ENCODE measurements at regions not wholly inside any gene's neighbourhood (a gene's known extent, or its start where the extent isn't known, plus 50 kb on each side); places are given as distances from the start of the nearest gene placed in this dataset.

GRCh38 chr10:10363217-10363616, 654.5 kb upstream of the CELF2 start:
- DNase-seq = no peak
- TF ChIP-seq POLR2A (IDR thresholded peaks at IDR 0.05; ENCODE audit: low read length) (no peak), GATA1 (IDR thresholded peaks at IDR 0.05; ENCODE audit: low read depth, low read length) (no peak)

DNA sequence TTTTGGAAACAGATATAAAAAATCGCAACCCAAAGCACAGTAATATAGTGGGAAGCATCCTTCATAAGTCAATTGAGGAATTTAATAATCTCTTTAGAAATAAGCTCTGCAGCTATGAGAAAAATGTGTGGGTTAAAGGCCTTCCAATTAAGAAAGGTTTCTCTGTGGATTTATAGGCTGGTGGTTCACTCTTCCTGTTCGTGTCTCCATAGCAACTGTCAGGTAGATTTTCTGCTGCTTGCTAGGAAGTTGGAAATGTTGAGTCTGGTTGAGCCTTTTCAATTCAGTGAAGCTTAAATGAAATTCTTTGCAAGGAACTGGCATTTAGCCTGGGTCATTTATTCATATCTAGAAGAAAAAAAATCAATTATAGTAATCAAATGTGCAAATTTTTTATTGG, 652.8 kb upstream of the CELF2 start:
- TF ChIP-seq POLR2A (IDR thresholded peaks at IDR 0.05; ENCODE audit: low read length) (no peak), GATA1 (IDR thresholded peaks at IDR 0.05; ENCODE audit: low read depth, low read length) (no peak)

GRCh38 chr10:10365676-10366075, 652.0 kb upstream of the CELF2 start:
- no peak for DNase-seq
- TF ChIP-seq GATA1 (IDR thresholded peaks at IDR 0.05; ENCODE audit: low read depth, low read length) (no peak), POLR2A (IDR thresholded peaks at IDR 0.05; ENCODE audit: low read length) (no peak)

More for the DNA sequence above, 652.8 kb upstream of the CELF2 start:
- no peak for DNase-seq

GRCh38 chr10:10366836-10367235, 650.8 kb upstream of the CELF2 start:
- no peak for DNase-seq

DNA sequence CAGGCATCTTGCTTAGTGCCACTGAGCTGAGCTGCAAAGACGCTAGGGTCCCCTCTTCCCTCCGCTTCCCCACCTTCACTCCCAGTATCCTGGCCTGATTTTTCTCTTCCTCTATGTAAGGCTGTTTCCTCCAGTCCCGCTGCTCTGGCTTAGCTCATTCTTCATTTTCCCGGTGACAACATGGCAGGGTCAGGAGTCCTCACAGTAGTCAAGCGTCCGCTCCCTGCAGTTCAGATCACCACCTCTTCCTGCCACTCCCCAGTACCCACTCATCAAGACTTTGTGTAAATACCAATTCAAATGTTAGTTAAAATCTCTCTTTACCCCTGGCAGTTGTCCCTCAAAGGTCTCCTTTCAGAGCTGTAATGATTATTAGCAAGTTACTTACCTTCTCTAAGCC, 650.4 kb upstream of the CELF2 start:
- TF ChIP-seq GATA1 (IDR thresholded peaks at IDR 0.05; ENCODE audit: low read depth, low read length) (no peak), POLR2A (IDR thresholded peaks at IDR 0.05; ENCODE audit: low read length) (no peak)
- no peak for DNase-seq

More at GRCh38 chr10:10366836-10367235, 650.8 kb upstream of the CELF2 start:
- TF ChIP-seq GATA1 (IDR thresholded peaks at IDR 0.05; ENCODE audit: low read depth, low read length) = no peak
- TF ChIP-seq POLR2A (IDR thresholded peaks at IDR 0.05; ENCODE audit: low read length) = no peak

GRCh38 chr10:10368951-10369576, 648.6 kb upstream of the CELF2 start:
- TF ChIP-seq POLR2A (IDR thresholded peaks at IDR 0.05; ENCODE audit: low read length) (no peak), GATA1 (IDR thresholded peaks at IDR 0.05; ENCODE audit: low read depth, low read length) (no peak)
- DNase-seq = no peak

DNA sequence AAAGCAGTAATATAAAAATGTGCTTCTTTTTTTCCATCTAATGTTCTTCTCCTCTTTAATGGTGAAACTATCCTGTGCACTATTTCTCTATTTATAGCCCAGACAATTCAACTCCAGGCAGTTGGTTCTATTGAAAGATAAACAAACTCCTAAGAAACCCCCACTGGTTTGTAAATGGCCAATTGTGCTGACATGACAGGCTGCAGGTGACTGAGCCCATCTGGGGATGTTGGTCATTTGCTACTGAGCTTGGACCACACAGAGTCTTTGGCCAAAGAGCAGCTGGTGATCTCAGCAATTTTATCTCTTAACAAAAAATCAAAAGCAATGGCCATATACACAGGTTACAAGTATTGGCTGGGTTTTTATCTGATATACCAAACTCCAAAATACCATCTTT, 631.8 kb upstream of the CELF2 start:
- no peak for DNase-seq
- no peak for TF ChIP-seq POLR2A (IDR thresholded peaks at IDR 0.05; ENCODE audit: low read length)
- no peak for TF ChIP-seq GATA1 (IDR thresholded peaks at IDR 0.05; ENCODE audit: low read depth, low read length)

- no peak for DNase-seq
- TF ChIP-seq GATA1 (IDR thresholded peaks at IDR 0.05; ENCODE audit: low read depth, low read length) = no peak
- no peak for TF ChIP-seq POLR2A (IDR thresholded peaks at IDR 0.05; ENCODE audit: low read length)
Observed at GRCh38 chr10:10389182-10389581, 628.5 kb upstream of the CELF2 start.

GRCh38 chr10:10392511-10392910, 625.2 kb upstream of the CELF2 start:
- no peak for DNase-seq
- TF ChIP-seq POLR2A (IDR thresholded peaks at IDR 0.05; ENCODE audit: low read length) (no peak), GATA1 (IDR thresholded peaks at IDR 0.05; ENCODE audit: low read depth, low read length) (no peak)

GRCh38 chr10:10394933-10395658, 622.6 kb upstream of the CELF2 start:
- TF ChIP-seq GATA1 (IDR thresholded peaks at IDR 0.05; ENCODE audit: low read depth, low read length) (no peak), POLR2A (IDR thresholded peaks at IDR 0.05; ENCODE audit: low read length) (no peak)
- DNase-seq = no peak

DNA sequence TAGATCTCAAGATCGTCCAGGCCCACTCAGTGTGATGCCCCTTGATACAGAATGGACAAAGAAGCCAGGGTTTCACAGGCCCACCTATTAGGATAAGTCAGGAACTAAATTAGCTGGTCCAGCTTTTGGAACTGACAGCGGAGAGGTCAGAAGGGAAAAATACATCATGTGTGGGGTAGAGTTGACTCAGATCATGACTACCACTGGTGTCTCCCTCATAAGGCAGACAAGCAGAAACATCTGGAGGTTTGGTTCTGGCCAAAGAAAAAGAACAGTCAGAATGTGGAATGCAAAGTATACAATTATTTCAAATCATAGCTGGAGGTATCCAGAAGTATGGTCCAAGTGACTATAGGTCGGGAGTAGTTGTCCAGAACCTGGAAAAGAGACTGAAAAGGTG, 621.1 kb upstream of the CELF2 start:
- TF ChIP-seq GATA1 (IDR thresholded peaks at IDR 0.05; ENCODE audit: low read depth, low read length) (no peak), POLR2A (IDR thresholded peaks at IDR 0.05; ENCODE audit: low read length) (no peak)
- no peak for DNase-seq

DNA sequence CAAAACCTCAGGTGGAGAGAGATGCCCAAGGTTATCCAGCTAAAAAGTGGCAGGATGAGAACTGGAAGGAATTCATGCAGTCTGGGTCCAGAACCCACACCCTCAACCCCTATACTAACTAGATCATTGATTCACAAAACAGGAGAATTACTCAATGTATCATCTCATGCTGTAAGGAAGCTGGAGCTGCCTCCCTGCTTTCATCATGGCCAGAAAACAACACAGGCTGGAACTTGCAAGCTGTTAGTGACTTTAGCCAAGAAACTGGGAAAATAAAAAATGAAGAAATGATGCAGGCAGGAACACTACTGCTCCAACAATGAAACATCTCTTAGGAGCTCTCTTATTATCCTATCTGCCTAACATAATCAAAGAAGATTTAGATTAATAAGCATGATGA, 619.8 kb upstream of the CELF2 start:
- no peak for DNase-seq
- TF ChIP-seq GATA1 (IDR thresholded peaks at IDR 0.05; ENCODE audit: low read depth, low read length) (no peak), POLR2A (IDR thresholded peaks at IDR 0.05; ENCODE audit: low read length) (no peak)

- no peak for DNase-seq
- TF ChIP-seq GATA1 (IDR thresholded peaks at IDR 0.05; ENCODE audit: low read depth, low read length) (no peak), POLR2A (IDR thresholded peaks at IDR 0.05; ENCODE audit: low read length) (no peak)
Observed at GRCh38 chr10:10403762-10404161, 613.9 kb upstream of the CELF2 start.

DNA sequence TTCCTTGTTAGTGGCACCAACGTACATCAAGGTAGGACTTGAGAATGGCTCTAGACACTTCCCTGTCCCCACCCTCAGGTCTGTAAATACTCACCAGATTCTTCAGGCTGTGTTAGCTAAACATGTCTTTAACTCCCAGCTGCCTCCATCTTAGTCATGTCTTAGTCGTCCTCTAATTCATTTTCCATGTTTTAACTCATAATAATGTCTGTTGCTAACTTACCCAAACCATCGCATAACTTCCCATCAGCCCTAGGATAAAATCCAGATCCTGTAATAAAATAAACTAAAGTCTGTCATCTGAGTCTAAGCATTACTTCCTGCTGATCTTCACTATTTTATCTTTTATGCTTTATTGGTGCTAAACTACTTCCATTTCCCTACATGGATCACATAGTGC, 600.0 kb upstream of the CELF2 start:
- TF ChIP-seq POLR2A (IDR thresholded peaks at IDR 0.05; ENCODE audit: low read length) (no peak), GATA1 (IDR thresholded peaks at IDR 0.05; ENCODE audit: low read depth, low read length) (no peak)
- no peak for DNase-seq

- no peak for DNase-seq
- no peak for TF ChIP-seq GATA1 (IDR thresholded peaks at IDR 0.05; ENCODE audit: low read depth, low read length)
Observed at GRCh38 chr10:10418387-10418786, 599.3 kb upstream of the CELF2 start.
